Stimulated activated CD4-positive, alpha-beta T cell treated with anti-CD3 and anti-CD28 coated beads, Interleukin-12 subunit alpha, Interleukin-12 subunit beta, amount 100 ng/mL, for 48 hours (primary cell): ENCODE measurements at regions not wholly inside any gene's neighbourhood (a gene's known extent, or its start where the extent isn't known, plus 50 kb on each side); places are given as distances from the start of the nearest gene placed in this dataset.
"Not testable (repeated sequence)": the region's sequence is repeated elsewhere in the genome, so short reads cannot be mapped to it uniquely, and the experiment has no call there.

Source experiments
- DNase-seq, 3 donors: peaks; one replicate each; pipeline ENCODE4 v3.0.0-alpha.2; 2020; ENCODE audit warnings: low read depth in 2 of 3, low spot score in 1 of 3

GRCh38 chr18:46179306-46179705 lies 75.1 kb downstream of the HAUS1 start:
- no peak for DNase-seq

GRCh38 chr18:46182633-46183358 lies 78.6 kb downstream of the HAUS1 start:
- no peak for DNase-seq

- DNase-seq = not testable (repeated sequence)
Measured at GRCh38 chr18:46184296-46184695, 80.1 kb downstream of the HAUS1 start.

- no peak for DNase-seq
Measured at GRCh38 chr18:46184727-46185126, 80.5 kb downstream of the HAUS1 start.

GRCh38 chr18:46190667-46191066 lies 86.5 kb downstream of the HAUS1 start:
- DNase-seq = no peak

GRCh38 chr18:46196627-46197243 lies 92.5 kb downstream of the HAUS1 start:
- DNase-seq = no peak

- DNase-seq = no peak
Measured at GRCh38 chr18:46199515-46200147, 95.4 kb downstream of the HAUS1 start.

GRCh38 chr18:46200178-46201055 lies 96.2 kb downstream of the HAUS1 start:
- DNase-seq = not testable (repeated sequence)

GRCh38 chr18:46204143-46204542 lies 100.0 kb downstream of the HAUS1 start:
- no peak for DNase-seq

- DNase-seq = no peak
Measured at GRCh38 chr18:46207985-46208384, 103.8 kb downstream of the HAUS1 start.

- DNase-seq = no peak
Measured at GRCh38 chr18:46209161-46209560, 105.0 kb downstream of the HAUS1 start.

GRCh38 chr18:46211816-46212215 lies 107.6 kb downstream of the HAUS1 start:
- DNase-seq = no peak

GRCh38 chr18:46212398-46212797 lies 108.2 kb downstream of the HAUS1 start:
- no peak for DNase-seq

GRCh38 chr18:46213295-46213694 lies 109.1 kb downstream of the HAUS1 start:
- DNase-seq = no peak

- DNase-seq = no peak
Measured at GRCh38 chr18:46214435-46214834, 110.2 kb downstream of the HAUS1 start.

- no peak for DNase-seq
Measured at GRCh38 chr18:46215902-46216723, 111.9 kb downstream of the HAUS1 start.

GRCh38 chr18:46220116-46220515 lies 115.9 kb downstream of the HAUS1 start:
- DNase-seq = no peak

GRCh38 chr18:46222093-46222492 lies 117.9 kb downstream of the HAUS1 start:
- no peak for DNase-seq

GRCh38 chr18:46222710-46223360 lies 118.7 kb downstream of the HAUS1 start:
- no peak for DNase-seq

GRCh38 chr18:46224181-46224775 lies 120.1 kb downstream of the HAUS1 start:
- no peak for DNase-seq
